Esophagus (tissue), 2 donors: ENCODE measurements at regions not wholly inside any gene's neighbourhood (a gene's known extent, or its start where the extent isn't known, plus 50 kb on each side); places are given as distances from the start of the nearest gene placed in this dataset.

Experiments
- H3K27ac ChIP-seq, 2 donors: one replicate each; pipeline ENCODE4 v1.5.1; 2013; ENCODE audit warnings: low read depth in 2 of 2, mild to moderate bottlenecking in 2 of 2, inconsistent platforms in 1 of 2, low read length in 1 of 2, moderate library complexity in 1 of 2
- H3K27me3 ChIP-seq, 2 donors: one replicate each; pipeline ENCODE4 v1.6.1; 2013; ENCODE audit warnings: low read length in 2 of 2, control low read depth in 1 of 2, mild to moderate bottlenecking in 1 of 2; ENCODE audit not compliant: insufficient read depth in 2 of 2, control insufficient read depth in 1 of 2
- H3K36me3 ChIP-seq, 2 donors: one replicate each; pipeline ENCODE4 v1.6.1; 2013; ENCODE audit warnings: low read length in 1 of 2; ENCODE audit not compliant: control insufficient read depth in 2 of 2, insufficient read depth in 2 of 2
- H3K4me1 ChIP-seq, 2 donors: one replicate each; pipeline ENCODE4 v1.6.1; 2013; ENCODE audit warnings: low read length in 1 of 2; ENCODE audit not compliant: control insufficient read depth in 2 of 2, insufficient read depth in 2 of 2
- H3K4me3 ChIP-seq, 2 donors: one replicate each; pipeline ENCODE4 v1.5.1; 2013; ENCODE audit warnings: low read length in 2 of 2, mild to moderate bottlenecking in 2 of 2, low read depth in 1 of 2, moderate library complexity in 1 of 2
- H3K9me3 ChIP-seq, 2 donors: one replicate each; pipeline ENCODE4 v1.6.1; 2013; ENCODE audit warnings: mild to moderate bottlenecking in 2 of 2, low read depth in 1 of 2, low read length in 1 of 2, moderate library complexity in 1 of 2; ENCODE audit not compliant: control insufficient read depth in 2 of 2, insufficient read depth in 1 of 2
- WGBS, 2 donors: extraction: QIAGEN DNeasy Blood & Tissue Kit; methylation state at CpG; one replicate each; pipeline ENCODE4 v1.1.7; 2013; 5-methylcytosine and 5-hydroxymethylcytosine counted together
- donor health status: healthy with polysubstance abuse.
- donor health status: Bipolar disorder and iron deficiency.

GRCh38 chr2:147232225-147232669 is 612.6 kb upstream of the ACVR2A start:
- no peaks in the 10 kb centered on the region for H3K4me1 ChIP-seq
- H3K27ac ChIP-seq = no peak overlapping the region
- H3K27me3 ChIP-seq = no peaks in the 10 kb centered on the region
- H3K36me3 ChIP-seq = no peaks in the 10 kb centered on the region
- H3K9me3 ChIP-seq = no peaks in the 10 kb centered on the region
- no peak overlapping the region for H3K4me3 ChIP-seq
- 60 to 61% methylated on average over 3 of the region's 3 CpGs for WGBS, 2 donors

- Histone ChIP-seq H3K4me3 (no peak overlapping the region), H3K27ac (no peak overlapping the region), H3K4me1 (no peaks in the 10 kb centered on the region), H3K9me3 (no peaks in the 10 kb centered on the region), H3K36me3 (no peaks in the 10 kb centered on the region), H3K27me3 (no peaks in the 10 kb centered on the region)
- 87 to 88% methylated on average over 2 of the region's 2 CpGs for WGBS, 2 donors
These were observed 613.2 kb upstream of the ACVR2A start for GRCh38 chr2:147231607-147232006.

- no peak overlapping the region for H3K4me3 ChIP-seq
- H3K27me3 ChIP-seq = no peaks in the 10 kb centered on the region
- H3K36me3 ChIP-seq = no peaks in the 10 kb centered on the region
- H3K9me3 ChIP-seq = no peaks in the 10 kb centered on the region
- 72 to 78% methylated on average over 1 of the region's 1 CpG for WGBS, 2 donors
- H3K4me1 ChIP-seq = no peaks in the 10 kb centered on the region
- no peak overlapping the region for H3K27ac ChIP-seq
These were observed 613.7 kb upstream of the ACVR2A start for GRCh38 chr2:147231081-147231480.

- Histone ChIP-seq H3K4me1 (no peaks in the 10 kb centered on the region), H3K27ac (no peak overlapping the region), H3K9me3 (no peaks in the 10 kb centered on the region), H3K4me3 (no peak overlapping the region), H3K36me3 (no peaks in the 10 kb centered on the region), H3K27me3 (no peaks in the 10 kb centered on the region)
- 93 to 95% methylated on average over 2 of the region's 2 CpGs for WGBS, 2 donors
These were observed 617.5 kb upstream of the ACVR2A start for GRCh38 chr2:147227313-147227712.

GRCh38 chr2:147224070-147224469 is 620.8 kb upstream of the ACVR2A start:
- H3K27me3 ChIP-seq = no peaks in the 10 kb centered on the region
- WGBS, 2 donors = 88 to 91% methylated on average over 2 of the region's 2 CpGs

GRCh38 chr2:147223553-147224060 is 621.2 kb upstream of the ACVR2A start:
- no peaks in the 10 kb centered on the region for H3K27me3 ChIP-seq
- no peaks in the 10 kb centered on the region for H3K9me3 ChIP-seq
- H3K36me3 ChIP-seq = no peaks in the 10 kb centered on the region
- WGBS, 2 donors = 63 to 82% methylated on average over 2 of the region's 2 CpGs
- H3K27ac ChIP-seq = no peak overlapping the region
- H3K4me3 ChIP-seq = no peak overlapping the region
- H3K4me1 ChIP-seq = no peaks in the 10 kb centered on the region

More at GRCh38 chr2:147224070-147224469, 620.8 kb upstream of the ACVR2A start:
- Histone ChIP-seq H3K9me3 (no peaks in the 10 kb centered on the region), H3K4me1 (no peaks in the 10 kb centered on the region), H3K36me3 (no peaks in the 10 kb centered on the region), H3K4me3 (no peak overlapping the region), H3K27ac (no peak overlapping the region)

GRCh38 chr2:147223119-147223518 is 621.7 kb upstream of the ACVR2A start:
- no peaks in the 10 kb centered on the region for H3K36me3 ChIP-seq

GRCh38 chr2:147222506-147222905 is 622.3 kb upstream of the ACVR2A start:
- H3K4me1 ChIP-seq = no peaks in the 10 kb centered on the region

More at GRCh38 chr2:147223119-147223518, 621.7 kb upstream of the ACVR2A start:
- Histone ChIP-seq H3K27me3 (no peaks in the 10 kb centered on the region), H3K4me1 (no peaks in the 10 kb centered on the region), H3K4me3 (no peak overlapping the region), H3K9me3 (no peaks in the 10 kb centered on the region), H3K27ac (no peak overlapping the region)

GRCh38 chr2:147214914-147215313 is 629.9 kb upstream of the ACVR2A start:
- no peaks in the 10 kb centered on the region for H3K27me3 ChIP-seq
- no peak overlapping the region for H3K4me3 ChIP-seq
- no peaks in the 10 kb centered on the region for H3K36me3 ChIP-seq
- H3K4me1 ChIP-seq = no peaks in the 10 kb centered on the region
- H3K9me3 ChIP-seq = no peaks in the 10 kb centered on the region
- WGBS, 2 donors = 51 to 54% methylated on average over 2 of the region's 2 CpGs
- H3K27ac ChIP-seq = no peak overlapping the region

More at GRCh38 chr2:147222506-147222905, 622.3 kb upstream of the ACVR2A start:
- H3K4me3 ChIP-seq = no peak overlapping the region
- H3K9me3 ChIP-seq = no peaks in the 10 kb centered on the region
- no peak overlapping the region for H3K27ac ChIP-seq
- H3K36me3 ChIP-seq = no peaks in the 10 kb centered on the region
- no peaks in the 10 kb centered on the region for H3K27me3 ChIP-seq

- Histone ChIP-seq H3K9me3 (no peaks in the 10 kb centered on the region), H3K27ac (no peak overlapping the region), H3K4me3 (no peak overlapping the region), H3K27me3 (no peaks in the 10 kb centered on the region), H3K4me1 (no peaks in the 10 kb centered on the region), H3K36me3 (no peaks in the 10 kb centered on the region)
These were observed 633.3 kb upstream of the ACVR2A start for GRCh38 chr2:147211484-147211883.
